A549 (cell line): ENCODE measurements at regions not wholly inside any gene's neighbourhood (a gene's known extent, or its start where the extent isn't known, plus 50 kb on each side); places are given as distances from the start of the nearest gene placed in this dataset.

ENCODE experiments used
- ATAC-seq, 2 experiments: fragments of 200-7000 bp in 1 of 2; fragments of >200 bp in 1 of 2; cut with Nextera tagmentation in 1 of 2; cut with Tn5 transposase in 1 of 2; 3 replicates each; pipeline versions ENCODE4 v1.8.0 to v1.9.1; 2018 to 2020; ENCODE audit warnings: mild to moderate bottlenecking in 1 of 2, moderate library complexity in 1 of 2
- CTCF ChIA-PET: fragments of 300-600 bp; sonication (Branson Sonifier 250); formaldehyde crosslinking; extraction: SDS; loops from one replicate; lab custom pipeline; 2021; ENCODE audit warnings: antibody characterized with exemption, inconsistent platforms; lab: Yijun Ruan, JAX
- POLR2A ChIA-PET: fragments of 350-600 bp; formaldehyde crosslinking; extraction: SDS; loops from one replicate; lab custom pipeline; 2021; ENCODE audit warnings: antibody characterized with exemption, inconsistent platforms; lab: Yijun Ruan, JAX
- DNase-seq, 2 experiments: peaks; one replicate each; pipeline versions ENCODE4 v3.0.0 to v3.0.0-alpha.2; 2011 to 2016; ENCODE audit warnings: low read depth in 1 of 2, low spot score in 1 of 2
- FAIRE-seq: peaks from 2 replicates; lab custom pipeline; 2011; peaks lifted over from hg19 to GRCh38; lab: Jason Lieb, UNC
- H3K27ac ChIP-seq, 2 experiments: fragments of >200 bp; sonication (Bioruptor Twin); formaldehyde crosslinking; 3 replicates each; pipeline ENCODE4 v1.5.1; 2016 to 2017
- H3K4me1 ChIP-seq: fragments of >200 bp; sonication (Bioruptor Twin); formaldehyde crosslinking; 3 replicates; pipeline ENCODE4 v1.6.1; 2016
- H3K4me2 ChIP-seq: fragments of >200 bp; sonication (Bioruptor Twin); formaldehyde crosslinking; 3 replicates; pipeline ENCODE4 v1.6.1; 2016
- H3K4me3 ChIP-seq: fragments of >200 bp; sonication (Bioruptor Twin); formaldehyde crosslinking; 3 replicates; pipeline ENCODE4 v1.5.1; 2016
- H3K9me3 ChIP-seq: fragments of >200 bp; sonication (Bioruptor Twin); formaldehyde crosslinking; 3 replicates; pipeline ENCODE4 v1.6.1; 2016
- BHLHE40 ChIP-seq: IDR thresholded peaks from 2 replicates; pipeline ENCODE4 v1.6.1; 2012; ENCODE audit warnings: low read depth, low read length, inconsistent platforms
- CBX2 ChIP-seq: fragments of 200-600 bp; sonication (generic); IDR thresholded peaks from 2 replicates; pipeline ENCODE4 v1.6.1; 2016; ENCODE audit warnings: low read depth, mild to moderate bottlenecking, borderline replicate concordance
- CEBPB ChIP-seq, 2 experiments: fragments of >200 bp in 1 of 2; sonication (Bioruptor Twin) in 1 of 2; formaldehyde crosslinking in 1 of 2; IDR thresholded peaks; 2 replicates each; pipeline ENCODE4 v1.6.1; 2012 to 2016
- CTCF ChIP-seq: fragments of >200 bp; sonication (Bioruptor Twin); formaldehyde crosslinking; IDR thresholded peaks from 3 replicates; pipeline ENCODE4 v1.5.1; 2016
- EHF ChIP-seq: fragments of 250-450 bp; sonication (Bioruptor Pico); IDR thresholded peaks from 2 replicates; pipeline ENCODE4 v1.5.0; 2020; ENCODE audit warnings: mild to moderate bottlenecking
- EHMT2 ChIP-seq: fragments of 200-600 bp; sonication (generic); IDR thresholded peaks from 2 replicates; pipeline ENCODE4 v1.6.1; 2016; ENCODE audit warnings: antibody characterized with exemption, low read depth, mild to moderate bottlenecking, moderate library complexity
- ELK1 ChIP-seq: fragments of 150-350 bp; IDR thresholded peaks from 2 replicates; pipeline ENCODE4 v1.6.1; 2014; ENCODE audit warnings: low read depth, mild to moderate bottlenecking, low read length
- FOSL2 ChIP-seq, 2 experiments: fragments of 450-650 bp in 1 of 2; fragments of >200 bp in 1 of 2; sonication (Bioruptor Twin) in 1 of 2; formaldehyde crosslinking; IDR thresholded peaks; 2 replicates each; pipeline versions ENCODE4 v1.5.0 to v1.6.1; 2016 to 2020; ENCODE audit warnings: mild to moderate bottlenecking in 1 of 2, moderate library complexity in 1 of 2
- HDAC2 ChIP-seq: fragments of 200-600 bp; sonication (generic); IDR thresholded peaks from 2 replicates; pipeline ENCODE4 v1.6.1; 2016
- HEYL ChIP-seq: fragments of 250-450 bp; sonication (Bioruptor Pico); IDR thresholded peaks from 2 replicates; pipeline ENCODE4 v1.8.0; 2021; ENCODE audit warnings: mild to moderate bottlenecking, moderate library complexity
- HOXA7 ChIP-seq: fragments of 250-450 bp; sonication (Bioruptor Pico); IDR thresholded peaks from 2 replicates; pipeline ENCODE4 v1.5.0; 2020; ENCODE audit warnings: mild to moderate bottlenecking, moderate library complexity
- HOXB5 ChIP-seq: fragments of 250-450 bp; sonication (Bioruptor Pico); IDR thresholded peaks from 2 replicates; pipeline ENCODE4 v1.5.0; 2020; ENCODE audit warnings: mild to moderate bottlenecking, moderate library complexity
- JUN ChIP-seq, 2 experiments: fragments of >200 bp; sonication (Bioruptor Twin); formaldehyde crosslinking; IDR thresholded peaks; 2 replicates in 1 of 2; 3 replicates in 1 of 2; pipeline ENCODE4 v1.6.1; 2016 to 2017
- KDM5A ChIP-seq: fragments of 200-600 bp; sonication (generic); IDR thresholded peaks from 2 replicates; pipeline ENCODE4 v1.6.1; 2016; ENCODE audit warnings: antibody characterized with exemption, mild to moderate bottlenecking
- MAFK ChIP-seq: fragments of 450-650 bp; IDR thresholded peaks from 2 replicates; pipeline ENCODE4 v1.6.1; 2014; ENCODE audit not compliant: partially characterized antibody
- NFE2L2 ChIP-seq: fragments of 150-350 bp; conservative IDR thresholded peaks from 2 replicates; pipeline ENCODE4 v1.6.1; 2014; ENCODE audit warnings: low read length
- NPAS2 ChIP-seq: fragments of 250-450 bp; sonication (Bioruptor Pico); IDR thresholded peaks from 2 replicates; pipeline ENCODE4 v1.8.0; 2022; ENCODE audit warnings: mild to moderate bottlenecking, moderate library complexity, borderline replicate concordance
- NR3C1 ChIP-seq: fragments of >200 bp; sonication (Bioruptor Twin); formaldehyde crosslinking; IDR thresholded peaks from 3 replicates; pipeline ENCODE4 v1.6.1; 2017
- PHF8 ChIP-seq: fragments of 200-600 bp; sonication (generic); IDR thresholded peaks from 2 replicates; pipeline ENCODE4 v1.6.1; 2016; ENCODE audit warnings: low read depth, mild to moderate bottlenecking, antibody characterized with exemption, moderate library complexity, borderline replicate concordance
- POLR2A ChIP-seq: IDR thresholded peaks from 2 replicates; pipeline ENCODE4 v1.6.1; 2012; ENCODE audit warnings: mild to moderate bottlenecking, low read length
- POLR2AphosphoS2 ChIP-seq: conservative IDR thresholded peaks from 2 replicates; pipeline ENCODE4 v1.6.1; 2012; ENCODE audit warnings: low read length, improper control_type of control experiment, inconsistent platforms
- RAD21 ChIP-seq, 2 experiments: fragments of >200 bp in 1 of 2; sonication (Bioruptor Twin) in 1 of 2; formaldehyde crosslinking in 1 of 2; IDR thresholded peaks in 1 of 2; conservative IDR thresholded peaks in 1 of 2; 2 replicates in 1 of 2; 3 replicates in 1 of 2; pipeline ENCODE4 v1.6.1; 2012 to 2018; ENCODE audit warnings: inconsistent platforms in 1 of 2
- REST ChIP-seq: fragments of 200-600 bp; sonication (generic); IDR thresholded peaks from 2 replicates; pipeline ENCODE4 v1.6.1; 2016; ENCODE audit warnings: antibody characterized with exemption, mild to moderate bottlenecking, moderate library complexity
- SMC3 ChIP-seq: fragments of >200 bp; sonication (Bioruptor Twin); formaldehyde crosslinking; IDR thresholded peaks from 3 replicates; pipeline ENCODE4 v1.6.1; 2018; ENCODE audit warnings: inconsistent platforms
- TP53 ChIP-seq: fragments of 250-450 bp; sonication (Bioruptor Pico); IDR thresholded peaks from 2 replicates; pipeline ENCODE4 v1.5.0; 2021; ENCODE audit warnings: mild to moderate bottlenecking, moderate library complexity
- ZC3H11A ChIP-seq: fragments of 450-650 bp; IDR thresholded peaks from 2 replicates; pipeline ENCODE4 v1.6.1; 2014; ENCODE audit warnings: antibody characterized with exemption, mild to moderate bottlenecking
- WGBS: methylation state at CpG from one replicate; pipeline ENCODE4 v1.1.6; 2017; ENCODE audit errors: missing lambda C conversion rate; 5-methylcytosine and 5-hydroxymethylcytosine counted together

GRCh38 chr2:186044761-186045160, 306.2 kb downstream of the FSIP2 start:
- Histone ChIP-seq H3K4me2 (no peak overlapping the region), H3K4me1 (no peaks in the 10 kb centered on the region), H3K4me3 (no peak overlapping the region), H3K27ac (no peak overlapping the region), H3K9me3 (no peaks in the 10 kb centered on the region)
- ATAC-seq (no peak), DNase-seq (no peak), FAIRE-seq (no peak)
- TF ChIP-seq SMC3 (no peak), NR3C1 (no peak), REST (no peak), HDAC2 (no peak), BHLHE40 (no peak), TP53 (CRISPR knock-in tag) (no peak)
- CTCF ChIA-PET, result no interaction called here
- POLR2A ChIA-PET, result no interaction called here
- WGBS, result 43% methylated on average over 2 of the region's 2 CpGs

DNA sequence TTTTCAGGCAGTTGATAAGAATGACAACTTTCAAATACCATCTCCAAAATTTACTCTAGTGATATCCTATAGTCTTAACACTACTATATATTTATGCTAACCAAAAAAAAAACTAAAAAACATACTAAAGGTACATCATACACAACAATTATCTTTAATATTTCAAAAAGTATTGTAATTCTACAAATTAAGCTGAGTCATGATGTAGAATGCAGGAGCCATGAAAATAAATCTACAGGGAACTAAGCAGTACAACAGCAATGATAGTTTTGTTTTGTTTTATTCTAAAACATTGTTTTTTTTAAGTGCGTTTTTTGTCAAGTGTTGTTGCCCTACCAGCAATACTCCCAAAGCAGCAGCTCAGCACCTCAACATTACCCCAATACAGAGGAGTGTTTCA, 314.3 kb downstream of the FSIP2 start:
- no peak for ATAC-seq

DNA sequence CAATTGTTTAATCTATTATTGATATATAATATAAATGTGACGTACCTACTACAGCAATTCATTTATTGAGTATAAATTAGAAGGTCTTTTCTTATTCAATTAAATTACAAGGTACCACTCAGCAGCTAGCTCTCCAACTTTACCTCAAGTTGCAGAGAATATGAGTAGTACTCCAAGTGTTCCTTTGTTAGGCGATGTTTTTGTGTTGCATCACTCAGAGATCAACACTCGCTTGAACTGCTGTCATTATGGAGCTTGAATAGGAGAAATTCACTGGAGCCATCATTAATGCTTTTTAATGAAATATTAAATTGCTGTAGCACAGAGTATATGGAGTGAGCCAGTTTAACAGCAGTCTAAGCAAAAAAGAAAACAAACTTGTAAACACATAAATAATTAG, 320.0 kb downstream of the FSIP2 start:
- POLR2A ChIA-PET, result no interaction called here
- TF ChIP-seq KDM5A (no peak), ZC3H11A (no peak), NPAS2 (no peak), ELK1 (no peak), CTCF (no peak)
- Histone ChIP-seq H3K27ac (no peak overlapping the region), H3K4me1 (no peaks in the 10 kb centered on the region), H3K9me3 (no peaks in the 10 kb centered on the region), H3K4me3 (no peak overlapping the region), H3K4me2 (no peak overlapping the region)
- no peak for DNase-seq
- FAIRE-seq, result no peak
- ATAC-seq, result no peak
- CTCF ChIA-PET, result no interaction called here
- whole genome bisulfite sequencing, result 78% methylated on average over 3 of the region's 3 CpGs

More for the DNA sequence above, 314.3 kb downstream of the FSIP2 start:
- POLR2A ChIA-PET, result no interaction called here
- CTCF ChIA-PET, result no interaction called here
- TF ChIP-seq SMC3 (no peak), NFE2L2 (peak; percentile 61; the same call in 1 of the 2 replicates), MAFK (peak; percentile 71), CEBPB (IDR thresholded peaks at IDR 0.05) (no peak)
- TF ChIP-seq, all 56 proteins: peak for 2
- no peaks in the 10 kb centered on the region for H3K9me3 ChIP-seq
- no peak overlapping the region for H3K4me3 ChIP-seq
- no peak for DNase-seq
- FAIRE-seq, result no peak
- no peaks in the 10 kb centered on the region for H3K4me1 ChIP-seq
- H3K4me2 ChIP-seq, result no peak overlapping the region
- no peak overlapping the region for H3K27ac ChIP-seq
- WGBS, result 89% methylated on average over 1 of the region's 1 CpG

GRCh38 chr2:186059096-186059495, 320.5 kb downstream of the FSIP2 start:
- FAIRE-seq (no peak), DNase-seq (no peak), ATAC-seq (no peak)
- Histone ChIP-seq H3K4me1 (no peaks in the 10 kb centered on the region), H3K4me3 (no peak overlapping the region), H3K27ac (no peak overlapping the region), H3K4me2 (no peak overlapping the region), H3K9me3 (no peaks in the 10 kb centered on the region)
- CTCF ChIA-PET, result no interaction called here
- WGBS, result 55% methylated on average over 1 of the region's 1 CpG
- TF ChIP-seq FOSL2 (IDR thresholded peaks at IDR 0.05) (no peak), FOSL2 (CRISPR knock-in tag; IDR thresholded peaks at IDR 0.05) (no peak), HEYL (no peak), RAD21 (conservative IDR thresholded peaks at IDR 0.05 in 1 of 2, IDR thresholded peaks at IDR 0.05 in 1 of 2) (no peak), POLR2A (no peak), BHLHE40 (no peak), SMC3 (no peak), HOXA7 (CRISPR knock-in tag) (no peak), PHF8 (no peak), NPAS2 (no peak), NFE2L2 (no peak), EHMT2 (no peak), NR3C1 (no peak), JUN (IDR thresholded peaks at IDR 0.05) (no peak), HOXB5 (CRISPR knock-in tag) (no peak), POLR2AphosphoS2 (no peak), EHF (CRISPR knock-in tag) (no peak), CBX2 (no peak)
- POLR2A ChIA-PET, result no interaction called here
